IPS-NIHi11 (cell line): ENCODE measurements at regions not wholly inside any gene's neighbourhood (a gene's known extent, or its start where the extent isn't known, plus 50 kb on each side); places are given as distances from the start of the nearest gene placed in this dataset.
"Not testable (repeated sequence)": the region's sequence is repeated elsewhere in the genome, so short reads cannot be mapped to it uniquely, and the experiment has no call there.

Experiments
- DNase-seq: peaks from one replicate; pipeline ENCODE4 v3.0.0; 2012; ENCODE audit warnings: mixed read lengths, low spot score

DNA sequence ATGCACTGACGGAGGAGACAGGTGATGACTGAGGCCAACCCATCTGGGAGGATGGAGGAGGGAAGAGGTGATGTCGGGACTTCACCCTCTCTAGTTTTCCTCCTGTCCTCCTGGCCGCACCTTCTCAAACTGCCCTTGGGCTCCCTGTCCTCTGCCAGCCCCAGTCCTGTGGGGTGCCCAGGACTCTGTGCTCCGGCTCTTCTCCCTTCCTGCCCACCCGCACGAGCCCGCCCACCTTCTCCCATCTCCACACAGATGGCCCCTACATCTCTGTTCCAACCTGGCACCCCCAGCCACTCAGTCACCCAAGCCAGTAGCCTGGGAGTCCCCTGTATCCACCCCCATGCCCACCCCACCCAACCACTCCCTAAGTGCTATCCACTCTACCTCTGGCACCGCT lies 206.7 kb upstream of the LINGO1 start:
- no peak for DNase-seq

DNA sequence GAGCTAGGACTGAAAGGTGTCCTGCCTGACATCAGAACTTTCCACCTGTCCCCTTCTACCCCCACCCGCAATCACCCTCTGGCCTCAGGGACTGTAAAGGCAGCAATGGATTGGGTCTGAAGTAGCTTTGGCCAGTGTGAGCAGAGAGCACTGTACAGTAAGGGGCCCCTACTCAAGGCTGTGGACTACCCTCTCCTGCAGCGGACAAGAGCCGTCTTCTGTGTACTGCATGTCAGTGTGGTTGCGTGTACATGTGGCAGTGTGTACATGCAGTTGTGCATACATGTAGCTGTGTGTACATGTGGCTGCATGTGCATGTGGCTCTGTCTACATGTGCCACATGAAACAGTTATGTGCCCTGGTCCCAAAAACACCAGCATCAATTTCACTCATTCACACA lies 205.9 kb upstream of the LINGO1 start:
- no peak for DNase-seq

GRCh38 chr15:77838061-77838460 lies 205.3 kb upstream of the LINGO1 start:
- DNase-seq, result no peak

DNA sequence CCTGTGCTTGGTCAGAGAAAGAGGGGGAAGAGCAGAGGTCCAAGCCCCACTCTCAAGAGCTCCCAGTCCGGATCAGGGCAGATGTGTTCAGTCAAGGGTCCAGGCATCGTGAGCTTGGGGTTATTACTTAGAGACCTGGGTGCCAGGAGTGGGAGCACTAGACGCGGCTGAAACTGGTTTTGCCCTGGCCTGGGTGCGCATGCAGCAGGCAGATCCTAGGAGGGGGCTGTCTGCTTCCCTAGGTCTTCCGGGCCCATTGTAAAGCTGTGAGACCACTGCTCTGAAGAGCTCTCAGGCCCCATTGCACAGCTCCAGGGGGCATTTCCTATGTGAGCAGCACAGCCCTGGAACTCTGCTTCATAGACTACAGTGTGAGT lies 204.9 kb upstream of the LINGO1 start:
- no peak for DNase-seq

- no peak for DNase-seq
Measured at GRCh38 chr15:77836906-77837648, 204.4 kb upstream of the LINGO1 start.

GRCh38 chr15:77836121-77836692 lies 203.5 kb upstream of the LINGO1 start:
- DNase-seq, result peak; percentile 93

DNA sequence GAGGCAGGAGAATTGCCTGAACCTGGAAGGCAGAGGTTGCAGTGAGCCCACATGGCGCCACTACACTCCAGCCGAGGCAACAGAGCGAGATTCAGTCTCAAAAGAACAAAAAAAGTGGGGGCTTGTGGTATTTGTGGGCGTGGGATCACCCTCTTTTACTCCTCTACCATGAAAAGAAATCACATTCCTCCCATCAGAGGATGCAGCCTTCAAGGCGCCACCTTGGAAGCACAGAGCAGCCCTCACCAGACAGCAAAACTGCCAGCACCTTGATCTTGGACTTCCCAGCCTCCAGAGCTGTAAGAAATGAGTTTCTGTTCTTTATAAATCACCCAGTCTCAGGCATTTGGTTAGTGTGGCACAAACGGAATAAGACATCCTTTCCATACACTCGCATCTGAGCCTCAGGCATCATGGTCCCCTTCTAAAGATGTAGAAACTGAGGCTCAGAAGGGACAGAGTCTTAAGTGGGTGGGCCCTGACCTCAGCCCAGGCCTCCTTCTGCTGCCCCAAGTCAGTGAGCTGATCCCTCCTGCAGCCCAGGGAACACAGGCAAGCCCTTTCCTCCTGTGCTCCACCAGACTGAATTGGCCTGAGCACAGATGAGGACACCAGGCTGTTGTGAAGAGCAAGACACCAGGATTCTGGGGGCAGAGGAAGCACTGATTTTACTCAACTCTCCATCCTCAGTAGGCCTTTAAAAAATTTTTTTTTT lies 201.7 kb upstream of the LINGO1 start:
- DNase-seq, result no peak

- no peak for DNase-seq
Measured at GRCh38 chr15:77832874-77833273, 200.2 kb upstream of the LINGO1 start.

GRCh38 chr15:77831986-77832385 lies 199.3 kb upstream of the LINGO1 start:
- DNase-seq, result no peak

DNA sequence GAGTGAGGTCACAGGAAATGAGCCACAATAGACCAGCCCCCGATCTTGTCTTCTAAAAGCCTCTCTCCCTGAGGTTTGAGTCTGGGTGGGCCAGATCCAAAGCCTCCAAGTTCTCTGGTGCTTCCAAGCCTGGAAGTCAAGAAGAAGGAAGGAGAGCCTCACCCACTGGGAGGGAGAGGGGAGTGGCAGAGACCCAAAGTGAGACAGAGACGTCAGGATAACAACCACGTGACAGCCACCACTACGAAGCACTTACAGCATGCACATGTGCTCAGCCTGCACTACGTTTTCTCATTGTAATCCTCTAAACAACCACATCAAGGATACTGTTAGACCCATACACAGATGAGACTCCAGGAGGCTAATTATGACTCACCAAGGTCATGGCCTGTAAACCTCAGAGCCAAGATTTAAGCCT lies 197.3 kb upstream of the LINGO1 start:
- DNase-seq, result no peak

DNA sequence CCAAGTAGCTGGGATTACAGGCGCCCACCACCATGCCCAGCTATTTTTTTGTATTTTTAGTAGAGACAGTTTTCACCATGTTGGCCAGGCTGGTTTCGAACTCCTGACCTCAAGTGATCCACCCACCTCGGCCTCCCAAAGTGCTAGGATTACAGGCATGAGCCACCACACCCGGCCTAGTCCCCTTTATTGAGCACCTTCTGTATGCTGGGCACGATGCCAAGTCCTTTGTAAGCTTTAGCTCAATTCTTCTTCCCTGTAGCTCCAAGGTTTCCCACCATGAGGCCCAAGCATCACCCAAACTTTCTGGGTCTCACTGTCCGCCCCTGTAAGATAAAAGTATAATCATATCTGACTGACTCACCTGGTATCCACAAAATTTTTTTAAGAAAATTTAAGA lies 196.6 kb upstream of the LINGO1 start:
- not testable (repeated sequence) for DNase-seq

DNA sequence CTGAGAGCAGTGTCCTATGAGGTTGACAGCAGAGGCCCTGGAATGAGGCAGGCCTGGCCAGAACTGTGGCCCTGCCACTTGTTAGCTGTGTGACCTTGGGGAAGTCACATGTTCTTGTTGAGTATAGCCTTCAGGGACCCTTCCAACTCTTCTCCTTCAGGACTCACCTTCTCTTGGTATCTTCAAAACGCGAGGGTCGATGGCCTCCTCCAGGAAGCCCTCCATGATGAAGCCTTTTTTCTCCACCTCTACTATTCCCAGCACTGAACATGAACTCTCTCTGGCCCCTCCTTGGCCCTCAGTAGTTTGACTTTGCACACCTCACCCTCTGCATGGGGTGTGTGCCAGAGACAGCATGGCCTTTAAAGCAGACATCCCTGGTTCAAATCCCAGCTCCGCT lies 195.1 kb upstream of the LINGO1 start:
- DNase-seq, result no peak

DNA sequence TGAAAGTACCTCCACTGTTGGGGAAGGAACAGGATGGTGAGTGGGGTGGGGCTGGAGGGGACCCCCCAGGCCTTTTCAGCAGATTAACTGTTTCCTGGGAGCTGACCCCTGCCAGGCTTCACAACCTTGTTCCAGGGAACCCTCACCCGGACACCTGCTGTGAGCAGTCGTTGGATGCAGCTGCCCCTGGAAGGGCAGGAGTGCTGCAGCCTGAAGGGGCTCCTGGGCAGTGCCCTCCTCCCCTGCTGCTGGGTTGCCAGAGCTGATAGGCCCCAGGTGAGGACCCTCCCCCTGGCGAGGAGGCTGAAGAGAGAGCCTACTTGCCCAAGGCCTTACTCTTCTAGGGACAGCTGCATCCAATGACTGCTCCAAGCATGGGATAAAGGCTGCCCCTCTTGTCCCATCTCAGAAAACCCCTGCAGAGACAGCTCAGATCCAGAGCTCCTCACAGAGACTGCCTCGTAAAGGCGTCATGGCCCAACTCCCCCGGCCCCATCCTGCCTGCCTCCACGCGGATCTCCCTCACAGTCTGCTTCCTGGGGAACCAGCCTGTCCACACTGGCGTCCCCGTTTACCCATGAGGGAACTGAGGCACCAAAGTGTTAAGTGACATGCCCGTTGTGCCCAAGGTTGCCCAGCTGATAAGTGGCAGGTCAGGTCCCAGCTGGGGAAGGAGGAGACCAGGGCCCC lies 193.4 kb upstream of the LINGO1 start:
- DNase-seq, result no peak

- no peak for DNase-seq
Measured at GRCh38 chr15:77825546-77825945, 192.8 kb upstream of the LINGO1 start.

GRCh38 chr15:77825252-77825542 lies 192.5 kb upstream of the LINGO1 start:
- DNase-seq, result no peak

- DNase-seq, result no peak
Measured at GRCh38 chr15:77824361-77825251, 191.9 kb upstream of the LINGO1 start.

DNA sequence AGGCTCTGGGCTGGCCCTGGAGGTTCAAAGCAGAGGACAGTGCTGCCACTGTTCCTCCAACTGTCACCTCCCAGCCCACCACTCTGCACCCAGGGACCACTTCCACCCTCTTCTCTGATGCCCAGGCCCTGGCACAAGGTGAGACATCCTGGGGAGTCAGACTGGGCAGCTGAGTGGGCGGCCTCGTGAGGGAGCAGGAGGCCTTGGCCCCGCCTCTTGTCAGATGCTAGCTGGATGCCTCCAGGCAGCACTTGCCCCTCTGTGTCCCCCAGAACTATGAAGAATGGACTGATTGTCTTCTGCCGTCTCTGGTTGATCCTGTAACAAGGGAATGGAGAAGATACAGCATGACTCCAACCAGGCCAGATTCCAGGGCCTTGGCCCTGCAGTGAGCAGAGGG lies 191.0 kb upstream of the LINGO1 start:
- no peak for DNase-seq

GRCh38 chr15:77822631-77823230 lies 190.0 kb upstream of the LINGO1 start:
- DNase-seq, result no peak

GRCh38 chr15:77821959-77822256 lies 189.2 kb upstream of the LINGO1 start:
- DNase-seq, result no peak

GRCh38 chr15:77821188-77821958 lies 188.7 kb upstream of the LINGO1 start:
- DNase-seq, result peak; percentile 82
